ENCODE measurements at regions not wholly inside any gene's neighbourhood (a gene's known extent, or its start where the extent isn't known, plus 50 kb on each side); places are given as distances from the start of the nearest gene placed in this dataset.

- Histone ChIP-seq H3K27ac (ENCODE audit: low read depth, low read length) (no peak overlapping the region), H4K20me1 (ENCODE audit: insufficient read depth) (no peaks in the 10 kb centered on the region; the same call in 1 of the 2 replicates), H3K9ac (ENCODE audit: low read length) (no peak overlapping the region), H2AFZ (ENCODE audit: low read depth, low read length, poor library complexity, severe bottlenecking) (no peak overlapping the region), H3K36me3 (ENCODE audit: control insufficient read depth in 1 of 2, insufficient read depth in 2 of 2, low read length in 2 of 2) (no peaks in the 10 kb centered on the region; a peak in 1 of 4 replicates), H3K9me3 (ENCODE audit: control insufficient read depth in 1 of 2, insufficient read depth in 1 of 2, low read depth in 1 of 2, low read length in 2 of 2) (no peaks in the 10 kb centered on the region; a peak in 1 of 4 replicates), H3K4me3 (replicated peaks in 1 of 2; ENCODE audit: low read depth in 1 of 2, low read length in 2 of 2) (no peak overlapping the region), H3K79me2 (ENCODE audit: insufficient read depth, low read length) (no peaks in the 10 kb centered on the region), H3K27me3 (ENCODE audit: insufficient read depth, low read length) (no peaks in the 10 kb centered on the region), H3K4me2 (ENCODE audit: low read length) (no peak overlapping the region), H3K4me1 (ENCODE audit: control insufficient read depth in 1 of 2, insufficient read depth in 2 of 2, low read length in 2 of 2) (no peaks in the 10 kb centered on the region), H3K9me2 (ENCODE audit: insufficient read depth) (no peaks in the 10 kb centered on the region)
- DNase-seq (ENCODE audit: low read depth, low spot score): no peak
- ChIA-PET CTCF (no interaction called here), RAD21 (ENCODE audit: low non-redundant PET in 1 of 2, low total read pairs in 2 of 2, uncharacterized antibody in 2 of 2, unreplicated experiment in 2 of 2) (no interaction called here), POLR2A (no interaction called here)
- intact Hi-C loops (cut with micrococcal nuclease): no loop called here
- no TSS peak for BruUV-seq (replicated peaks)
- TF ChIP-seq YY1 (IDR thresholded peaks at IDR 0.05; ENCODE audit: extremely low read depth, insufficient replicate concordance, low read depth, low read length): no peak
- TF ChIP-seq POLR2AphosphoS5 (IDR thresholded peaks at IDR 0.05; ENCODE audit: low read depth, low read length): no peak
- TF ChIP-seq ZNF274 (IDR thresholded peaks at IDR 0.05; ENCODE audit: low read depth, low read length): no peak
- TF ChIP-seq SRF (IDR thresholded peaks at IDR 0.05; ENCODE audit: low read depth): no peak
- TF ChIP-seq ELF1 (IDR thresholded peaks at IDR 0.05; ENCODE audit: borderline replicate concordance, low read depth): no peak
- TF ChIP-seq SIN3A (IDR thresholded peaks at IDR 0.05; ENCODE audit: low read depth): no peak
- no peak for TF ChIP-seq EZH2 (IDR thresholded peaks at IDR 0.05)
- no peak for TF ChIP-seq ZFX (IDR thresholded peaks at IDR 0.05)
- TF ChIP-seq EGR1 (IDR thresholded peaks at IDR 0.05; ENCODE audit: low read depth): no peak
- TF ChIP-seq JUND (IDR thresholded peaks at IDR 0.05): no peak
- TF ChIP-seq RAD21 (IDR thresholded peaks at IDR 0.05; ENCODE audit: low read depth): no peak
- no peak for TF ChIP-seq ZBTB33 (IDR thresholded peaks at IDR 0.05; ENCODE audit: extremely low read depth, insufficient replicate concordance, low read length)
- TF ChIP-seq MAX (IDR thresholded peaks at IDR 0.05): no peak
- TF ChIP-seq TCF7L2 (IDR thresholded peaks at IDR 0.05; ENCODE audit: borderline replicate concordance, extremely low read depth, insufficient read depth, insufficient read length): no peak
- no peak for TF ChIP-seq ATF3 (IDR thresholded peaks at IDR 0.05)
- no peak for TF ChIP-seq CEBPB (IDR thresholded peaks at IDR 0.05; ENCODE audit: low read depth)
- no peak for TF ChIP-seq FOSL1 (IDR thresholded peaks at IDR 0.05; ENCODE audit: low read depth)
- TF ChIP-seq REST (IDR thresholded peaks at IDR 0.05; ENCODE audit: low read depth): no peak
- ATAC-seq: no peak
Measured at GRCh38 chr17:14808425-14808824, 456.7 kb downstream of the PMP22 start.
